Bronchial epithelial cell (primary cell): ENCODE measurements at regions not wholly inside any gene's neighbourhood (a gene's known extent, or its start where the extent isn't known, plus 50 kb on each side); places are given as distances from the start of the nearest gene placed in this dataset.
A peak's percentile ranks its signal among the peaks of the same experiment; 100 is the strongest.

Source experiments
- DNase-seq: peaks from one replicate; pipeline ENCODE4 v3.0.0-alpha.2; 2010; ENCODE audit warnings: low read depth
- FAIRE-seq: peaks from 2 replicates; lab custom pipeline; 2011; peaks lifted over from hg19 to GRCh38; lab: Jason Lieb, UNC
- H3K27me3 ChIP-seq: 2 replicates; pipeline ENCODE4 v1.5.1; 2011; ENCODE audit warnings: low read length; ENCODE audit not compliant: control insufficient read depth, insufficient read depth
- H3K36me3 ChIP-seq: 2 replicates; pipeline ENCODE4 v1.5.1; 2011; ENCODE audit warnings: low read length; ENCODE audit not compliant: control insufficient read depth, insufficient read depth
- H3K4me3 ChIP-seq: 2 replicates; pipeline ENCODE4 v1.5.1; 2011; ENCODE audit warnings: mild to moderate bottlenecking, low read depth, low read length, control low read depth
- TF ChIP-seq, protein P1 (sequence below): IDR thresholded peaks from 2 replicates; pipeline ENCODE4 v1.5.1; 2011; ENCODE audit warnings: mild to moderate bottlenecking, moderate library complexity, low read length, control low read depth, inconsistent platforms; ENCODE audit not compliant: insufficient read depth, severe bottlenecking

GRCh38 chr7:112996331-112996871, 90.2 kb downstream of the GPR85 start:
- FAIRE-seq, result no peak
- DNase-seq, result no peak
- H3K27me3 ChIP-seq, result no peaks in the 10 kb centered on the region
- H3K4me3 ChIP-seq, result no peak overlapping the region
- TF ChIP-seq, protein P1, sequence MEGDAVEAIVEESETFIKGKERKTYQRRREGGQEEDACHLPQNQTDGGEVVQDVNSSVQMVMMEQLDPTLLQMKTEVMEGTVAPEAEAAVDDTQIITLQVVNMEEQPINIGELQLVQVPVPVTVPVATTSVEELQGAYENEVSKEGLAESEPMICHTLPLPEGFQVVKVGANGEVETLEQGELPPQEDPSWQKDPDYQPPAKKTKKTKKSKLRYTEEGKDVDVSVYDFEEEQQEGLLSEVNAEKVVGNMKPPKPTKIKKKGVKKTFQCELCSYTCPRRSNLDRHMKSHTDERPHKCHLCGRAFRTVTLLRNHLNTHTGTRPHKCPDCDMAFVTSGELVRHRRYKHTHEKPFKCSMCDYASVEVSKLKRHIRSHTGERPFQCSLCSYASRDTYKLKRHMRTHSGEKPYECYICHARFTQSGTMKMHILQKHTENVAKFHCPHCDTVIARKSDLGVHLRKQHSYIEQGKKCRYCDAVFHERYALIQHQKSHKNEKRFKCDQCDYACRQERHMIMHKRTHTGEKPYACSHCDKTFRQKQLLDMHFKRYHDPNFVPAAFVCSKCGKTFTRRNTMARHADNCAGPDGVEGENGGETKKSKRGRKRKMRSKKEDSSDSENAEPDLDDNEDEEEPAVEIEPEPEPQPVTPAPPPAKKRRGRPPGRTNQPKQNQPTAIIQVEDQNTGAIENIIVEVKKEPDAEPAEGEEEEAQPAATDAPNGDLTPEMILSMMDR, result no peak
- H3K36me3 ChIP-seq, result no peaks in the 10 kb centered on the region

DNA sequence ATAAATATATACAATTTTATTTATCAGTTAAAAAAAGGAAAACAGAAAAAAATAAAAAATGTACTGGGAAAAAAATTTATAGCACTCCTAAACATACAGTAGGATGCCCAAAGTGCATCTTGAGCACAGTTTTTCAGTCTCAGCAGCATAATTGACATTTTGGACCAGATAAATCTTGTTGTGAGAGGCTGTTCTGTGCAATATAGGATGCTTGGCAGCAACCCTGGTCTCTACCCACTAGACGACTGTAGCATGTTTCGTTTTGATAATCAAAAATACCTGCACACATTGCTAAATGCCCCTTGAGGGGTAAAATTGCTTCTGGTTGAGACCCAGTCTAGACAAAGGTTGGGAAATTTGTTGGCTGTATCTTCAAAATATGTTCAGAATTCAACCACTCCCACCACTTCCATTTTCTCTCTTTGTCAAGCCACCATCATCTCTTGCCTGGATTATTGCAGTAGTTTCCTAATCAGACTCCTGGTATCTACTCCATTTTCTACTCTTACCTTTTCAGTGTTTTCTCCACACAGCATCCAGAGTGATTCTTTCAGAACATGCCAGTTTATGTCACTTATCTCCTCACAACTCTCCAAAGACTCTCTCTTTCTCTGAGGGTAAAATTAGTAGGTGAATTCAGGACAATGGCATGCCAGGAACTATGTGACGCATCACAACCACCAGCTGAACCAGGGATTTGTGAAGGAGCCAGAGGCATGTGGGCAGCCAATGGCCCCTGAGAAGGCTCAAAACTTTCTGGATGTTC, 91.4 kb downstream of the GPR85 start:
- peak; percentile 7 for FAIRE-seq
- Histone ChIP-seq H3K27me3 (no peaks in the 10 kb centered on the region), H3K4me3 (no peak overlapping the region), H3K36me3 (no peaks in the 10 kb centered on the region)
- TF ChIP-seq, protein P1, result no peak
- DNase-seq, result no peak

GRCh38 chr7:112994656-112995055, 92.0 kb downstream of the GPR85 start:
- no peak for DNase-seq
- no peak for FAIRE-seq
- Histone ChIP-seq H3K4me3 (no peak overlapping the region), H3K27me3 (no peaks in the 10 kb centered on the region), H3K36me3 (no peaks in the 10 kb centered on the region)
- TF ChIP-seq, protein P1, result no peak

DNA sequence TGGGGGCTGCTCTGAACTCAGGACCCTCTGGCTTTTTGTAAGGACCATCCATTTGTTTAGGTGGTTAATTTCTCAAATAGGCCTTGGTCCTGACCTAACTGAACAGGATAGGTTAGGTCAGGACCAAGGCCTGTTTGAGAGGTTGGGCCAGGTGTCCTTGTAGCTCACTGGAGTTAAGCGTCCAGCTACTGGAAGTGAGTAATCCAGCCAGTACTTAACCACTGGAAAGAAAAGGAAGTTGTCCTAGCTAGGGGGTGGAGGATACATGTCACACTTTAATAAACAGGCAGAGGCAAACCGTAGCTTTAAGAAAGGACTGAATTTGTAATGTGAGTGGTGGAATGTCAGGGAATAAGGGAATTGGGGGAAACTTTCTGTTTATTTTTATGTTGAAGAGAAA, 96.0 kb downstream of the GPR85 start:
- Histone ChIP-seq H3K4me3 (no peak overlapping the region), H3K36me3 (no peaks in the 10 kb centered on the region), H3K27me3 (no peaks in the 10 kb centered on the region)
- FAIRE-seq (no peak), DNase-seq (peak; percentile 44)
- TF ChIP-seq, protein P1, result no peak

GRCh38 chr7:112989531-112989930, 97.1 kb downstream of the GPR85 start:
- H3K36me3 ChIP-seq, result no peaks in the 10 kb centered on the region
- no peak for DNase-seq
- TF ChIP-seq, protein P1, result no peak
- H3K4me3 ChIP-seq, result no peak overlapping the region
- no peak for FAIRE-seq
- no peaks in the 10 kb centered on the region for H3K27me3 ChIP-seq
